KBM-7 (cell line): ENCODE measurements at regions not wholly inside any gene's neighbourhood (a gene's known extent, or its start where the extent isn't known, plus 50 kb on each side); places are given as distances from the start of the nearest gene placed in this dataset.

Experiments used
- DNase-seq: peaks from one replicate; pipeline ENCODE4 v3.0.0-alpha.2; 2015
- in situ Hi-C: fragments of 300-500 bp; cut with MboI; formaldehyde crosslinking; loops from 2 replicates; pipeline ENCODE4 v1.14.3; 2020; ENCODE audit warnings: low sequenced_read_pairs, low pct_unique_long_range_greater_than_20kb, mixed read lengths

DNA sequence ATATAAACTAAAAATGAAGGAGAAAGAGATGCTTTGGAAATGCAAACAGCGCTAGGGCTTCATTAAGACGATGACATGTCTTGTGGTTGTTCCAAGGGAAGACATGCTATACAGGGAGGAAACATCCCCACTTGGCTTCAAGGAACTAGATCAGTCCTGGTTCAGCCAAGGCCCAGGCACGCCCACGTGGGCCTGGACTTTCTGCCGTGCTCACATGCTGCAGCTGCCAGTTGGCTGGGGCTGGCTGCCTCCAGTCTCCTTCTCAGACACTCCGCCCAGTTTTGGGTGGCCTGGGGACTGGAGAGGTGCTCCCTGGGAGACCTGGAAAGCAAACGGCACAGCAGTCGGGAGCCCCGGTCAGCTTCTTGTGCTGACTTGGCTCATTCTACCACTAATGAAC lies 109.6 kb downstream of the GLI2 start:
- in situ Hi-C loops = no loop called here
- no peak for DNase-seq

DNA sequence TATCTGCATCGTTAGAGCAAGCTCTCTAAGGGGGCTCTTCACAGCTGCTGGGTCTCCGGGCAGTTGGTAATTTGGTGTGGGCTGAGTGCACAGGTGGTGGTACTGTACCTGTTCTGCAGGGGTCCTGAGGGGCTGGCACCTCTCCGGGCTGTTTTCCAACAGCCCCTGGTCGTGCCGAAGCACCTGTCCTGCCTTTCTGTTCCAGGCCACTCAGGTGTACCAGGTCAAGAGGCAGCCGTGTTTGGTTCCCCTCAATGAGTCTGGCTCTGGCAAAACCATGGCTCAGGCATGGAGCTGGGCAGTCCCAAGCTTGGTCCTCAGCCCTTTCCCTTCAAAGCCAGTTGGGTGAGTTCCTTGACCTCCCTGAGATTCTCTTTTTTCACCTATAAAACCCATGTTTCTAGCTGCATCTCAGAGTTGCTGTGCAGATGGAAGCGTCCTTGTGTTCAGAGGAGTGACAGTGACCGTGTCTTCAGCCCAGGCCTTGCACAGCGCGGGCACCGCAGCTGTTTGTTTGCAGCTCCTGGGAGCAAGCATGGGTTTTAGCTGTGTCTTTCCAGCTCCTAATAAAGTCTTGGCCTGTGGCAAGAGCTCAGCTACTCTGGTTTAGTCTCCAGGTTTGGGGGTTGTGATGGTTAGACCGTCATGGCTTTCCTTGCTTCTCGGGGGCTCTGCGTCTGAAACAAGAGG lies 110.9 kb downstream of the GLI2 start:
- DNase-seq = no peak
- in situ Hi-C loops = no loop called here

DNA sequence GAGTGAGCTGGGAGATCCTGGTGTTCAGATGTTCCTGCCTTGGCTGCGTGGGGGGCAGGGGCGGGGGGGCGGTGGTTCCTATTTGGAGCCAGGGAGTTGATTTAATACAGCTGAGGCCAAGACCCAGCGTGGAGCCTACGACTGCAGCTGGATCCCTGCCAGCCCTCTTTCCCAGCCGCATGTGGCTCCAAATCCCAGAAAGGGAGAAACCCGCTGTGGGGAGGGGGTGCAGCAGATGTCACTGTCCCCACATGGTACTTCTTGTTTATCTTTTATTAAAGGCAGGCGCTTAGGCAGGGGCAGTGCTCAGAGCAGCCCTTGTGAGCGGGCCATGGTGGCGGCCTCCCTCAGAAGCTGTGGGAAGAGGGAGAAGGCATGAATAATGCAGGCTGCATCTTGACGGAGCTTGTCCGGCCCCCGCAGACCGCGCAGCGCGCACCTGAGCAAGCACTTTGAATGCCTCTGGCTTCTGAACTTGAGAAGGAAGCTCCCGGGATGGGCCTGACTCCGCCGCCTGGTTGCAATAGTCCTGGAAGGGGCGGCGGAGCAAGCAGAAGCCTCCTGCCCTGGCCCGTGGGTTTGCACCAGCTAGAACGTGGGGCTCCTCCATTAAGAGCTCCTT lies 112.1 kb downstream of the GLI2 start:
- DNase-seq = no peak
- in situ Hi-C loops = no loop called here

DNA sequence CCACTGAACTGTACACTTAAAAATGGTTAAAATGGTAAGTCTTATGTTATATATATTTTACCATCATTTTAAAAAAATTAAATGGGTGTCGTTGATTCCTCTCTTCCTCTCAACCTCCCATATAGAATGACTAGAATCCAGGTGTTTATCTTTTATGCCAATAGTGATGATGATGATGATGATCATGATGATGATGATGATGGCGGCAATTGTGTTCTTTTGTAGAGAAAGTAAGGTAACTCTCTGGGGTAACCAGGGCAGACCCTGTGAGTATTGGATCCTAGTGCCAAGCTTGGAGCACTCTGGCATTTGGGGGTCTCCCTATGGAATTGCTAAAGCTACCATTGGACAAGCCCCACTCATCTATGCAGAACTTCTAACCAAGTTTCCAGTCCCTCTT lies 113.6 kb downstream of the GLI2 start:
- in situ Hi-C loops = no loop called here
- no peak for DNase-seq

DNA sequence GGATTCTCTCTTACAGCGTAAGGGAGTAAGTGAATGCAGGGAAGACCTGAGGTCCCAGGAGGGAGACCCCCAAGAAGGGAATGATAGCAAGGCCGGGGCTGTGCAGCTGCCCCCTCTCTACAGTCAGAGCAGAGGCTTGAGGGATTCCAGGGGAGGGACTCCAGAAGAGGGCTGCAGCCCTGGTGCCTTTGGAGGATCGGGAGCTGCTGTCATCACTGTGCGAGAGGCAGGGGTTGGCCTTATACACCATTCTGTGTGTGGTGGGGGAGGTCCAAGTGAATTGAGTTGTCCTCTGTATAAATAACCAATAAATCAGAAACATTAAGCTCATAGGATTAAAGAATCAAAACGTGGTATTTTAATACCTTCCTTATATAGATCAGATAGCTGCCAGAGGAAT lies 114.9 kb downstream of the GLI2 start:
- no peak for DNase-seq
- in situ Hi-C loops = no loop called here

DNA sequence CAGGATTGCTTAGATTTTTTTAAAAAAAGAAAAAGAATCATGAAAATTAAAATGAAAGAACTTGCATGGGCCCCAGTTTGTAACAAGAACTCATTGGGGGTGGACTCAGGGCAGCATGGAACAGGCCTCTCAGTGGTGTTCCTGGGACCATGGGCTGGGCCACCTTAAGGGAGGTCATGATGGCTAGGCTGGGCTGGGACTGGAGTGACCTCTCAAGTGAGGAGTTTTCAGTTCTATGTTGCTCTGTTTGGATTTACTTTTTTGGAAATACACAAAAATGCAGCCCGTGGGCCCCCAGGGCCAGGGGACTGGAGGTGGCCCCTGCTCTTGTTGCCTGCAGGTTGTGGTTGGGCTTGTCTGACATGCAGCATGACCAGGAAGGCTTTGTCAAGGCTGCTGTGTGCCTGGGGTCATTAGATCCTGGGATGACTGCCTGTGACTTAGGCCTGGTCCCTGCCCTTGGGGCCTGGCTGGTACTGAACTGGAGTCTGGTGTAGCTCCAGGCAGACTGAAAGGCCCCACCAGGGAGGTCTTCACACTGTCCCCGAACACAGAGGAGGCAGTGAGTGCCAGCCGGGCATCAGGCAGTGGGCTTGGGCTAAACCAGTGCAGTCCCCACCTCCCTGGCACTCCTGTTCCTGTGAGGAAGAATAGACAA lies 115.6 kb downstream of the GLI2 start:
- no peak for DNase-seq
- in situ Hi-C loops = no loop called here

DNA sequence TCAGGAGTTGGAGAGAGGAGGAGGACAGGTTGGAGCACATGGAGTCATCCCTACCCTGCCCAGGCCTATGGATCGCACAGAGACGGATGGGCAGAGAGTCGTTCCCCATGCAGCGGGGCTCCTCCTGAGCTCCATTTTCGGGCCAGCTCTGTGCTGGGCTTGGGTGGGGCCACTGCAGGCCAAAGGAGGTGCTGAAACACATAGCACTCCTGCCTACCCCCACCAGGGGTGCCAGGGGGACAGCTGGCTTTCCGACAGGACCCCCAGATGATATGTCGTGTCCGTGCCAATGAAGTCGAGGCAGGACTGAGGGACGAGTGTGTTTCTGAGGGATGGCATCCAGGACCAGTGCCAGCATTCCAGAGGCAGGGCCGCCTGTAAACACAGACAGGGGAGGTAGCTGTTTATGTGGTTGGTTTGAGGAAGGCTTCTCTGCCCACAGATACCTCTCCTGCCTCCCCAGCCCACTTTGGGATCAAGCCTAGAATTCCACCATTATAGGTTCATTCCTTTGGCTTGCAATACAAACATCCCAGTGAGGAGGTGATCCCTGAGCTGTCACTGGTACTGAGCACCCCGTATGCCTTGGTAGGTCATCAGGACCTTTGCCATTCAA lies 116.6 kb downstream of the GLI2 start:
- DNase-seq = no peak
- in situ Hi-C loops = no loop called here

DNA sequence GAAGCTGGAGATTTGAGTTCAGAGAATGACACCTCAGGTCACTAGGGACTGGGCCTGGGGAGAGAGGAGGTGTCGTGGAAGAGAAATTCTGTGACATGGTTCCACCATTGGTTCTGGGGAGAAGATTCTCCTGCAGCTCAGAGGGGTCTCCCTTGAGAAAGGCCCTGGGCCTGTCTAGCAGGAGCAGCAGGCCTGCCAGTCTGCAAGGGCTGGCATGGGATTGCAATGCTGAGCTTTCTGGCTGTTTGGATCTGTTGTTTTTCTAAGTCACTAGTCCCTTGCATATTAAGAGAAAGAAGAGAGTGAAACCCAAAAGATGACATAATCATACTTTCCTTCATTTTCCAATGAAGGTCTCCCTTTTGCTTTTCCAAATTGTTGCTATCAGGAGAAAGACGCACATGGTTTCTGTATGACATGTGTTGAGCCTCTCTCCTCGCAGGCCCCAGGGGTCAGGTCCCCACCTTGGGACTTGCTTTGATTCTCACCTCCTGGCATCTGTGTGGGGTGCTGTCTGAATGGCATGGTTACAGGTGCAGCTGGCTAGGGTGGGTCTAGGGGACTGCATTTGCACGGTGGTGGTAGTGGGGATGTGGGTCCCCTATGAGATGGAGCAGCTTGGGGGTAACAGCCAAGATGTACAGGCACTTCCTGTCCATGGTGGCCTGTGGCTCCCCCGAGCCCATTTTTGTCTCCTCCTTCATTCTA lies 117.8 kb downstream of the GLI2 start:
- in situ Hi-C loops = no loop called here
- no peak for DNase-seq

DNA sequence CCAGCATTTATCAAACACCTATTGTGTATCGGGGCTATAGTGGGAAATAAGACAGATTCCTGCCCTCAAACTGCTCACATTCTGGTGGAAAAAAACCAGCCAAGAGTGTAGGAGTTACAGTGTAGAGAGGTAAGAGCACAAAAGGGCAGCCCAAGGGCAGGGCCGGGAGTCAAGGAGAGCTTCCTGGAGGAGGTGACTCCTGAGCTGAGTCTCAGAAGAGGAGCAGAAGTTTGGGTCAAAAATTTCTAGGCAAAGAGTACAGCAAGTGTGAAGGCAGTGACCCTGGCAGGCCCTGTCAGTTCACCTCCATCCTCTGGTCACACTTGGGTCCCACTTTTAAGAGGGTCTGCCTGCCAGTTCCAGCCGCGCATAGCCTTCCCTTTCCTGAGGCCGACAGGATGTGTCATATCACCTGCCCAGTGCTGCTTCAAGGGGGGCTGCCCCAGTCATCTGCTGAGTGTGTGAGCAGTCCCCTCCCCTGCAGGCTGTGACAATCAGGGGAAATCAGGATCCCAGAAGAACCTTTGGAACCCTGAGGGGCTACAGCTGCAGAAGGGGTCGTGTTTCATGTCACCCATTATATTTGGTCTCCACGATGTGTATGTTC lies 118.4 kb downstream of the GLI2 start:
- in situ Hi-C loops = no loop called here
- no peak for DNase-seq

DNA sequence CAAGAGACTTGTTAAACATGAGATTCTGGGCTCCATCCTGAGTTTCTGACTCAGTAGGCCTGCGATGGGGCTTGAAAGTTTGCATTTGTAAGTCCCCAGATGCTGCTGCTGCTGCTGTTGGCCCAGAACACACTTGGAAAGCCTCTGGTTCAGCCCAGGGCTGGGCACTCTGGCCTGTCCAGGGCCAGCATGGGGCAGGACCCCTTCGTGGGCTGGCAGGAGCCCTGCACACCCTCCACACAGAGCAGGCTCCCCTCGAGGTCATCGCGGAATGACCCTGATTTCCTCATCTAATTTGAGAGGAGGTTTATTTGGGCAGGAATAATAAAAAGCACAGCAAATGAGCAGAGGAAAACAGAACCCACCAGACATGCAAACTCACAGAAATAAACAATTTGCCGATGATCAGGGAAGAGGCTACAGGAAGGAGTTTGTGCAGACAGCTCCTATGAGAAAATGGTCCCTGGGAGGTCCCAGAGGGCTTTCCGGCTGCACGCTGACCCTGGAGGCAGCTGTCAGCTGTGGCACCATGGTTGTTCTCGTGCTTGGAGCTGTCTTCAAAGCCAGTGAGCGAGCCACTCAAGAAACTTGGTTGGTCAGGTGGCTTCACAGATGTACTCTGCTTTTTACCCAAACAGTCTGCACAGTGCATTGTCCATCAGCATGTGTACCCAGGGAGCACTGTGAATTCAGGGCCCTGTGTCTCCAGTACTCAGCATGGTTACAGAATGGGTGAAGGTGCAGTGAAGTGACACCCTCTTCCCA lies 119.3 kb downstream of the GLI2 start:
- in situ Hi-C loops = no loop called here
- DNase-seq = no peak

DNA sequence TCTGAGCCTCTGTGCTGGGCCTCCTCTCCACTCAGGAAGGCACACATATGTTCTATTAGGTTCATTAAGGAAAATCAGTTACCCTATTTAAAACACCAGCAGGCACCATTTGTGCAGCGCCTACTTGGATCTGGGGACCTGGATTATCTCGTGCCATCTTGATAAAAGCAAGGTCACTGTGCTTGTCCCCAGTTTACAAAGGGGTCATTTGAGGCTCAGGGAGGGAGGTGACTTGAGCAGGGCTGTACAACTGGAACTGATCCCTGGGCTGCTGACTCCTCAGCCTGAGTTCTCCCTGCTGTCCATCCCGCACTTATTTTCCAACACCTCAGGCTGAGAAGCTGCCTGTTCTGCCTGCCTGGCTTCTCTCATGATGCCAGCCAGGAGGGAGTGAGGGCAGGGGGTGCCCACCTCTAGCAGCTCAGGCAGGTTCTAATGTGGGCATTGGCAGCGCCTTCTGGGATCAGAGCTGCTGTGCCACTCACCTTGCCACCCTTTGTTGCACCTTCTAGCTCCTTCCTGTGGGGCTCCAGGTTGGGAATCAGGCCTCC lies 120.3 kb downstream of the GLI2 start:
- DNase-seq = no peak
- in situ Hi-C loops = no loop called here

DNA sequence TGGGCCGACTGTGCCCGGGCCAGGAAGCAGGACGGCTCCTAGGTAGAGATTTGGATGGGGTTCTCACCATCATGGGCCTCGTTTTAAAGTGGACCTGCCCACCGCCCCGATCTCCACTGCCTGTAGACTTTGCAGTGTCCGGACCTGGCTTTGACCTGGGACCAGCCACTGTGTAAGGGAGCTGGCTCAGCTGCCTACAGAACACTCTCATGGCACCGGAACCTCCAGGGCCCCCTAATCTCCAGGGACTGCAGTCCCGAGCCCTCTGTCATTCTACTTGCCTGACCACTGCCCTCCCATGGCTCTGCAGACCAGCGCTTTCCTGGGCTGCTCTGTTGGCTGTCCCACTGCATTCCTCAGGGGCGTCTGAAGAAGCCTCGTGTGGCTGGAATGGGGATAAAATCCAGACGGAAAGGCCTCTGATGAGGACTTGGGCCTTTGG lies 120.8 kb downstream of the GLI2 start:
- no peak for DNase-seq
- in situ Hi-C loops = no loop called here

DNA sequence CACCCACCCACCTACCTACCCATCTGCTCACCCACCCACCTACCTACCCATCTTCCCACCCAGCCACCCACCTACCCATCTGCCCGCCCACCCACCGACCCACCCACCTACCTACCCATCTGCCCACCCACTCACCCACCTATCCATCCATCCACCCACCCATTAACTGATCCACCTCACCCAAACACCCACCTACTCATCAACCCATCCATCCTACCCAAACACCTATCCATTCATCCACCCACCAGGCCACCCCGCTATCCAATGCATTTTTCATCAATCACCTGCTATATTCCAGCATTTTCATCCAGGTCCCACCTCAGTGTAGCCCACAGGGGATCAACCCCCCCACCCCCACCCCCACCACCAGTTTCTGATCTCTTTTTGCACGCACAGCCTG lies 121.8 kb downstream of the GLI2 start:
- in situ Hi-C loops = no loop called here
- no peak for DNase-seq

DNA sequence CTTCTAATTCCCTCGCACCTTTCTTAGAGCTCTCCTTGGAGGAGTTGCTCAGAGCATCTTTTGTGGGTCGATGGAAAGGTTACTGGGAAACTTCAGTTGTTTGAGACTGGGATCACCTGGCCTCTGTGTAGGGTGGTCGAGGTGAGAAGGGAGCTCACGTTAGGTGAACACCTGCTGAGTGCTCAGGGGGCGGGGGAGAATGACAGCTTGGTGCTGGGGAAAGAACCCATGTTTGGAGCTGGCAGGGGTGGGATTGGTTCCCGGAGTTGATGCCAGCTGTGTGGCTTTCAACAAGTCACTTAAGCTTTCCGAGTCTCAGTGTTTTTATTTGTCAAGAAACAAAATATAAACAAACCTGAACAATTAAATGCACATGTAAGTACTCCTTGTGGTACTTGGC lies 122.3 kb downstream of the GLI2 start:
- in situ Hi-C loops = no loop called here
- no peak for DNase-seq

DNA sequence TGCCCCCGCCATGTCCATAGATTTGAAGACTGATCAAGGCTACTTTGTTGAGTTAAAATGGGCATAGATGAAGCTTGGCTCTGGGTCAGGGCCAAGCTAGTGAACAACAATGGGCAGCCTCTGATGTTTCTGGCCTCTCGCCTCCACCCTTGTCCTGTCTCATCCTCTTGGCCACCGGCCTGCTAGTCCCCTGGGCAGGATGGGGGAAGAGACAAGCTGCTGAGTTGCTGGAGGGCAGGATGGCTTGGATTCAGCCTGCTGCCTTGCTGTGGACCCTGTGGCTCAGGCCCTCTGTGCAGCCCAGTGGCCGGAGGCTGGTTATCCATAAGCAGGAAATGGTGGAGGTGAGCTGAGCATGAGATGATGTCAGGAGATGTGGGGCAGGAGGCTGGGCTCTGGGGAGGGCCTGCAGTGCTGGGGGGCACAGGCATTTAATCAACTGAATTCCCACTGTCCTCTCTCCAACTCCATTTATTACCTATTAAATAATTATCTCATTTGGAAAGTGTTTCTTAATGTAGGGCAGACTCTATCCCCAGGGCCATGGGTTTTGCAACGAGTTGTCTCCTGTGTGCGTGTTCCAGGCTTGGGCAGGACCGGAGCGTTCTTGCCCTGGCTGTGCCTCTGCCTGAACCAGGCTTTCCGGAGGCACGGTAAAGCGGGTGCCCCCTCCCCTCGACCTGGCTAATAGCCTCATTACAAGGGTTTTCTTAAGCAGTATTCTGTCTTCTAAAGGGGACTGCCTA lies 122.9 kb downstream of the GLI2 start:
- in situ Hi-C loops = no loop called here
- no peak for DNase-seq

DNA sequence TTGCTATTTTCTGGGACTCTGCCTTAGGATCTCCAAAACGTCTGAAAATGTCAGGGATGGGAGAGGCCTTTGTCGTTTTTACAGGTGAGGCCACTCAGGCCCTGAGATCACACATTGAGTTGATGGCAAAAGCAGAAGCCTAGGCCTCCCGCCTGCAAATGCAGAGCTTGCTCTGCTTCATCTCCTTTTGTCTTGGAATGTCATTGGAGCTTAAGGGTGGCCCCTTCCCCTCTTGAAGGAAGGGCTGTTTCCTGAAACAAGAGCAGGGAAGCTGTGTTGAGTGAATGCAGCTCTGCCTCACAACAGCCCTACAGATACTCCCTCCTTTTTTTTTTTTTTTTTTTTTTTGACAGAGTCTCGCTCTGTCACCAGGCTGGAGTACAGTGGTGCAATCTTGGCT lies 123.5 kb downstream of the GLI2 start:
- no peak for DNase-seq
- in situ Hi-C loops = no loop called here

DNA sequence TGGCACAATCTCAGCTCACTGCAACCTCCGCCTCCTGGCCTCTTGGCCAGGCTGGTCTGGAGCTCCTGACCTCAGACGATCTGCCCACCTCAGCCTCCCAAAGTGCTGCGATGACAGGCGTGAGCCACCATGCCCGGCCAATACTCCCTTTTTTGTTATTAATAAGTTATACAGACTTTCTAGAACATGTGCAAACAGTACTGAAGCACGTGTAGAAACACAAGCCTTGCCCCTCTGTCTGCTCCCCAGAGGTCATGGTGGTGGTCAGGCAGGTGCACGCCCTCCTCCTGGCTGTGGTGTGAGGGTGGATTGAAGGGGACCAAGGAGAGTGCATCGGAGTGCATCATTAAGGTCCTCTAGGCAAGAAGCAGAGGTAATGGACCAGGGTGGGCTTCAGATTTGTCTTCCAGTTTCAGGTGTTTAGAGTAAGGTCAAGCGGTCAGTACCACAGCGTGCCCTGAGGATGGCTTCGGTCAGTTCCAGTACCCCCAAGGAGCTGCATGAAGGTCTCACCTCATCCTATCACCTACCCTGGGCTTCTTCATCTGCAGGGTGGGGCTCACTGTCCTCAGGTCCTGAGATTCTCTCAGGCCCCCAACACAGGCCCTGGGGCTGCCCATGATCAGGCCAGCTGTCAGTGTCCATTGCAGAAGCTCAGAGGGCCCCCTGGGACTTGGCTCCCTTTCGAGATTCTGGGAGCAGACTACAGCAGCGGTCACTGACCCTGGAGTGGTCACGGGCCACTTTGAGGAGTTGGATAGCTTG lies 124.3 kb downstream of the GLI2 start:
- in situ Hi-C loops = no loop called here

More for the DNA sequence above, 124.3 kb downstream of the GLI2 start:
- no peak for DNase-seq
